Heart left ventricle (tissue), 13 donors: ENCODE measurements at regions not wholly inside any gene's neighbourhood (a gene's known extent, or its start where the extent isn't known, plus 50 kb on each side); places are given as distances from the start of the nearest gene placed in this dataset.

ENCODE experiments used
- CTCF ChIP-seq, 12 donors: fragments of 200-600 bp; sonication (generic) in 4 of 12; IDR thresholded peaks; one replicate each; pipeline versions ENCODE4 v1.5.0 to v1.8.0; 2018 to 2022; ENCODE audit warnings: antibody characterized with exemption in 12 of 12, mild to moderate bottlenecking in 5 of 12
- POLR2A ChIP-seq, 2 donors: fragments of 450-650 bp; IDR thresholded peaks; one replicate each; pipeline ENCODE4 v1.6.1; 2017; ENCODE audit warnings: antibody characterized with exemption in 2 of 2, mild to moderate bottlenecking in 2 of 2, moderate library complexity in 2 of 2
- donor health status: ischemic (EF 13 %, LVEDD 7.1; RV severe dilation, severe dysfunction).
- donor health status: DM: no; HTN: yes; CAD: no.
- donor health status: DM: no; HTN: no; CAD: no.
- donor health status: ischemic (EF 25% LVEDD 6.9; RV normal size, moderate dysfunction).
- donor health status: ischemic (EF 25% LVEDD 5.7; RV mildly dilated, moderate dysfunction).
- donor health status: ischemic (EF 35%, LVEDD 5.7; RV mildly dilated, moderate dysfunction).
- donor health status: nonischemic (EF 11% LVEDD 7.7; RV severe dilation, severe dysfunction).
- donor health status: DM: yes; HTN: yes; CAD: no.
- donor health status: PGD.
- donor health status: ischemic (EF 29% LVEDD 5.4; RV normal size, mild dysfunction).
- donor health status: nonischemic (EF 23%, LVEDD 6.1; RV moderate dilation, normal function).

DNA sequence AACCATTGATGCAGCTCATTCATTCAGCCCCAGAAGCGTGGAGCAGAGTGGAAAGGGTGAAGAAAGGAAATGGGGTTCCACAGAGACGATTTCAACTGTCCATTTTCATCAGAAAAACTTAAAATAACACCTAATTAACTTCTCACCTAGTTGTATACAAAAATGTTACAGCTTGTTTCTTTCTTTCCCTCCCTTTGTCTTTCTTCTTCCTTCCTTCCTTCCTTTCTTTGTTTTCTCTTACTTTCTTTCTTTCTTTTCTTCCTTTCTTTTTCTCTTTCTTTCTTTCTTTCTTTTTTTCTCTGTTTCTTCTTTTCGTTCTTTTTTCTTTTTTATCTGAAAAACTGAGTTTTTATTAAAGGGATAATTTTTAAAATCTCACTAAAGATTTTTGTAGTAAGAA, 105.9 kb upstream of the GNAI1 start:
- TF ChIP-seq CTCF (IDR thresholded peaks at IDR 0.05) = no peak
- no peak for TF ChIP-seq POLR2A (IDR thresholded peaks at IDR 0.05)
